IMR-90 (cell line): ENCODE measurements at regions not wholly inside any gene's neighbourhood (a gene's known extent, or its start where the extent isn't known, plus 50 kb on each side); places are given as distances from the start of the nearest gene placed in this dataset.

ENCODE experiments used
- ATAC-seq: fragments of 200-7000 bp; cut with Tn5 transposase; 2 replicates; pipeline ENCODE4 v1.9.1; 2020; ENCODE audit warnings: low read depth, mild to moderate bottlenecking, moderate library complexity
- BruUV-seq: library from RNA; stranded (reverse); fragments of 400-500 nt; replicated peaks from 2 replicates; lab custom pipeline; 2021; lab: Mats Ljungman, UMichigan
- CTCF ChIA-PET: fragments of 300-600 bp; formaldehyde crosslinking; extraction: SDS; loops from one replicate; lab custom pipeline; 2021; ENCODE audit warnings: antibody characterized with exemption; lab: Yijun Ruan, JAX
- POLR2A ChIA-PET: fragments of 300-600 bp; sonication (Branson Sonifier 250); formaldehyde crosslinking; loops from one replicate; lab custom pipeline; 2022; ENCODE audit warnings: antibody characterized with exemption; ENCODE audit not compliant: unreplicated experiment; lab: Charles Lee
- DNase-seq: peaks from one replicate; pipeline ENCODE4 v3.0.0; 2013
- H2AFZ ChIP-seq: replicated peaks from 2 replicates; pipeline ENCODE3; 2013; ENCODE audit warnings: low read length, mild to moderate bottlenecking; ENCODE audit not compliant: poor library complexity
- H2AK5ac ChIP-seq: 2 replicates; pipeline ENCODE4 v1.6.1; 2013; ENCODE audit warnings: low read depth, low read length, inconsistent platforms
- H2AK9ac ChIP-seq: replicated peaks from 2 replicates; pipeline ENCODE3; 2013; ENCODE audit warnings: mild to moderate bottlenecking, low read depth, low read length, moderate library complexity; ENCODE audit not compliant: poor library complexity
- H2BK120ac ChIP-seq: 2 replicates; pipeline ENCODE4 v1.6.1; 2013; ENCODE audit warnings: low read depth, low read length, inconsistent platforms
- H2BK15ac ChIP-seq: 3 replicates; pipeline ENCODE4 v1.6.1; 2013; ENCODE audit warnings: low read depth, low read length, inconsistent platforms
- H2BK20ac ChIP-seq: 2 replicates; pipeline ENCODE4 v1.6.1; 2013; ENCODE audit warnings: low read depth, mild to moderate bottlenecking, inconsistent platforms, low read length, moderate library complexity
- H2BK5ac ChIP-seq: 2 replicates; pipeline ENCODE4 v1.6.1; 2013; ENCODE audit warnings: mild to moderate bottlenecking, low read depth, low read length, inconsistent platforms; ENCODE audit not compliant: poor library complexity, severe bottlenecking
- H3K14ac ChIP-seq: replicated peaks from 2 replicates; pipeline ENCODE4 v1.6.1; 2013; ENCODE audit warnings: low read depth, low read length, inconsistent platforms
- H3K18ac ChIP-seq: 2 replicates; pipeline ENCODE4 v1.6.1; 2013; ENCODE audit warnings: low read depth, low read length, control low read depth
- H3K23ac ChIP-seq: 2 replicates; pipeline ENCODE4 v1.6.1; 2013; ENCODE audit warnings: low read depth, low read length, inconsistent platforms
- H3K27ac ChIP-seq: 2 replicates; pipeline ENCODE4 v1.5.1; 2013; ENCODE audit warnings: mild to moderate bottlenecking, control low read depth, low read length; ENCODE audit not compliant: insufficient read depth
- H3K27me3 ChIP-seq: 2 replicates; pipeline ENCODE4 v1.6.1; 2013; ENCODE audit warnings: low read length; ENCODE audit not compliant: control insufficient read depth, insufficient read depth
- H3K36me3 ChIP-seq: 2 replicates; pipeline ENCODE4 v1.6.1; 2013; ENCODE audit warnings: low read length, mixed read lengths; ENCODE audit not compliant: control insufficient read depth, insufficient read depth
- H3K4ac ChIP-seq: 2 replicates; pipeline ENCODE4 v1.6.1; 2013; ENCODE audit warnings: low read depth, low read length, inconsistent platforms
- H3K4me1 ChIP-seq: 2 replicates; pipeline ENCODE4 v1.6.1; 2013; ENCODE audit warnings: low read length, mixed read lengths; ENCODE audit not compliant: control insufficient read depth, insufficient read depth
- H3K4me2 ChIP-seq: 2 replicates; pipeline ENCODE4 v1.6.1; 2013; ENCODE audit warnings: low read depth, mild to moderate bottlenecking, control low read depth, low read length, moderate library complexity
- H3K4me3 ChIP-seq: 2 replicates; pipeline ENCODE4 v1.5.1; 2013; ENCODE audit warnings: low read depth, mild to moderate bottlenecking, control low read depth, low read length, moderate library complexity; ENCODE audit not compliant: insufficient read depth
- H3K56ac ChIP-seq: 2 replicates; pipeline ENCODE4 v1.6.1; 2013; ENCODE audit warnings: low read length, inconsistent platforms; ENCODE audit not compliant: insufficient read depth; ENCODE audit errors: extremely low read depth
- H3K79me1 ChIP-seq, 2 experiments: 2 replicates each; pipeline ENCODE4 v1.6.1; 2013; ENCODE audit warnings: low read length in 2 of 2, inconsistent platforms in 1 of 2, low read depth in 1 of 2
- H3K9ac ChIP-seq: 2 replicates; pipeline ENCODE4 v1.6.1; 2013; ENCODE audit warnings: low read depth, low read length, control low read depth
- H3K9me1 ChIP-seq: 2 replicates; pipeline ENCODE4 v1.6.1; 2013; ENCODE audit warnings: low read length, inconsistent platforms; ENCODE audit not compliant: insufficient read depth
- H3K9me3 ChIP-seq: 2 replicates; pipeline ENCODE4 v1.6.1; 2013; ENCODE audit warnings: low read length; ENCODE audit not compliant: control insufficient read depth, insufficient read depth
- H4K20me1 ChIP-seq: 2 replicates; pipeline ENCODE4 v1.6.1; 2013; ENCODE audit warnings: low read length, inconsistent platforms; ENCODE audit not compliant: insufficient read depth
- H4K5ac ChIP-seq: 2 replicates; pipeline ENCODE4 v1.6.1; 2013; ENCODE audit warnings: mild to moderate bottlenecking, low read depth, low read length, control low read depth
- H4K8ac ChIP-seq, 2 experiments: 2 replicates each; pipeline ENCODE4 v1.6.1; 2013; ENCODE audit warnings: low read depth in 2 of 2, low read length in 2 of 2, control low read depth in 1 of 2, inconsistent platforms in 1 of 2
- H4K91ac ChIP-seq: 2 replicates; pipeline ENCODE4 v1.6.1; 2013; ENCODE audit warnings: low read depth, low read length, inconsistent platforms; ENCODE audit not compliant: insufficient read depth
- BHLHE40 ChIP-seq: fragments of 150-350 bp; IDR thresholded peaks from 2 replicates; pipeline ENCODE4 v1.6.1; 2016; ENCODE audit warnings: mild to moderate bottlenecking, low read depth, low read length
- CEBPB ChIP-seq: IDR thresholded peaks from 2 replicates; pipeline ENCODE4 v1.6.1; 2012; ENCODE audit warnings: low read depth, low read length, improper control_type of control experiment
- CHD1 ChIP-seq: IDR thresholded peaks from 2 replicates; pipeline ENCODE4 v1.6.1; 2012; ENCODE audit warnings: low read depth, low read length, improper control_type of control experiment
- FOS ChIP-seq: fragments of 150-350 bp; IDR thresholded peaks from 2 replicates; pipeline ENCODE4 v1.6.1; 2016; ENCODE audit warnings: low read depth, low read length
- MAFK ChIP-seq: IDR thresholded peaks from 2 replicates; pipeline ENCODE4 v1.6.1; 2012; ENCODE audit warnings: low read depth, low read length, improper control_type of control experiment
- MAZ ChIP-seq: IDR thresholded peaks from 2 replicates; pipeline ENCODE4 v1.6.1; 2012; ENCODE audit warnings: low read depth, mild to moderate bottlenecking, low read length, improper control_type of control experiment, moderate library complexity, borderline replicate concordance
- MXI1 ChIP-seq: IDR thresholded peaks from 2 replicates; pipeline ENCODE4 v1.6.1; 2012; ENCODE audit warnings: low read depth, mild to moderate bottlenecking, low read length, moderate library complexity, borderline replicate concordance
- NFE2L2 ChIP-seq: fragments of 150-350 bp; IDR thresholded peaks from 2 replicates; pipeline ENCODE4 v1.6.1; 2016; ENCODE audit warnings: low read depth, mild to moderate bottlenecking, low read length
- POLR2A ChIP-seq: IDR thresholded peaks from 2 replicates; pipeline ENCODE4 v1.6.1; 2012; ENCODE audit warnings: mild to moderate bottlenecking, low read depth, low read length
- RAD21 ChIP-seq: IDR thresholded peaks from 2 replicates; pipeline ENCODE4 v1.6.1; 2012; ENCODE audit warnings: low read length, improper control_type of control experiment
- RCOR1 ChIP-seq: IDR thresholded peaks from 2 replicates; pipeline ENCODE4 v1.6.1; 2012; ENCODE audit warnings: mild to moderate bottlenecking, low read length, improper control_type of control experiment; ENCODE audit not compliant: insufficient replicate concordance
- RFX5 ChIP-seq: IDR thresholded peaks from 2 replicates; pipeline ENCODE4 v1.8.0; 2012; ENCODE audit warnings: low read depth, mild to moderate bottlenecking, low read length, moderate library complexity
- SMC3 ChIP-seq: fragments of 150-350 bp; IDR thresholded peaks from 2 replicates; pipeline ENCODE4 v1.6.1; 2016; ENCODE audit warnings: low read depth, mild to moderate bottlenecking, antibody characterized with exemption, low read length, moderate library complexity
- WGBS, 2 experiments: methylation state at CpG; one replicate each; pipeline versions ENCODE4 v1.1.5 to v1.1.7; 2013; ENCODE audit warnings: missing lambda C conversion rate in 2 of 2; ENCODE audit not compliant: insufficient read length in 1 of 2; ENCODE audit errors: extremely low coverage in 2 of 2; 5-methylcytosine and 5-hydroxymethylcytosine counted together
- dilution Hi-C: fragments of 300-500 bp; cut with HindIII; formaldehyde crosslinking; loops from one replicate; pipeline ENCODE4 v1.14.3; 2018; ENCODE audit warnings: low sequenced_read_pairs; ENCODE audit not compliant: unreplicated experiment
- in situ Hi-C: fragments of 300-500 bp; cut with MboI; formaldehyde crosslinking; loops from 3 replicates; pipeline ENCODE4 v1.14.3; 2019; ENCODE audit warnings: low sequenced_read_pairs, inconsistent platforms, mixed read lengths
- intact Hi-C: fragments of 100-400 bp; cut with micrococcal nuclease; formaldehyde crosslinking; loops from 2 replicates; pipeline ENCODE4 v1.10.0; 2022
- TF ChIP-seq, protein P1 (sequence below): fragments of 150-350 bp; IDR thresholded peaks from 2 replicates; pipeline ENCODE4 v1.6.1; 2017; ENCODE audit warnings: mild to moderate bottlenecking, antibody characterized with exemption, low read length, low read depth
- TF ChIP-seq, protein P2 (sequence below): conservative IDR thresholded peaks from 2 replicates; pipeline ENCODE4 v1.5.1; 2012; ENCODE audit warnings: mild to moderate bottlenecking, low read depth, low read length, improper control_type of control experiment
- TF ChIP-seq, protein P3 (sequence below): fragments of 150-350 bp; IDR thresholded peaks from 2 replicates; pipeline ENCODE4 v1.6.1; 2016; ENCODE audit warnings: low read depth, mild to moderate bottlenecking, low read length, moderate library complexity, borderline replicate concordance

DNA sequence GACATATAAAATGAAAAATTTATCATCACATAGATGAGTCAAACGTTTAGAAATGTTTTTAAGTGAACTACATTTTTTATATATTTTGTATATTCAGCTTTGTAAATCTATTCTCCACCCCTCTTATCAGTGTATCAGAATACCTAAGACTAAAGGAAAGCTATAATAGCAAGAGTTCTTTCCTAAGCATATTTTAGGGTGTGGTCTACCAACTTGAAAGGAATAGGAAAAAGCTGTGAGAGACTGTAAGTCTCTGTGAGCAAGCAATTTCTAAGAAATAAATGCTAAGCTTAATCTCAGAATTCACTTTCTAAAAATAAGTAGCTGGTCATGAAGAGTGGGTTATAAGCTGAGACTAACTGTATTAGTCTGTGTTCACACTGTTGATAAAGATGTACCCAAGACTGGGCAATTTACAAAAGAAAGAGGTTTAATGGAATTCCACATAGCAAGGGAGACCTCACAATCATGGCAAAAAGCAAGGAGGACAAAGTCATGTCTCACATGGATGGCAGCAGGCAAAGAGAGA, 175.4 kb upstream of the PREP start:
- Histone ChIP-seq H2BK5ac (no peak overlapping the region), H3K9me3 (no peaks in the 10 kb centered on the region), H4K8ac (no peak overlapping the region), H2BK20ac (no peak overlapping the region), H3K27ac (no peak overlapping the region), H4K5ac (no peak overlapping the region), H3K56ac (no peak overlapping the region), H3K9me1 (0 out of 2 replicates have a peak, but pooled peaks cover 2% of the 10 kb centered on the region), H2BK15ac (no peak overlapping the region), H4K91ac (no peak overlapping the region), H3K23ac (no peak overlapping the region), H4K20me1 (no peaks in the 10 kb centered on the region), H3K36me3 (no peaks in the 10 kb centered on the region), H3K4me3 (no peak overlapping the region), H3K18ac (no peak overlapping the region), H3K9ac (no peak overlapping the region), H2AFZ (no peak overlapping the region), H3K4ac (no peak overlapping the region), H3K14ac (no peak overlapping the region), H2AK9ac (no peak overlapping the region), H3K79me1 (no peaks in the 10 kb centered on the region), H3K4me2 (no peak overlapping the region), H3K4me1 (peaks cover 2% of the 10 kb centered on the region; the same call in 1 of the 2 replicates), H2BK120ac (no peak overlapping the region), H2AK5ac (no peak overlapping the region), H3K27me3 (peaks cover 2% of the 10 kb centered on the region; the same call in 1 of the 2 replicates)
- no peak for ATAC-seq
- ChIA-PET POLR2A (no interaction called here), CTCF (no interaction called here)
- in situ Hi-C loops (no loop called here), dilution Hi-C loops (no loop called here), intact Hi-C loops (no loop called here)
- BruUV-seq = no TSS peak
- WGBS, 2 experiments = no CpG with 5 or more reads among the region's 1 CpG
- no peak for DNase-seq
- TF ChIP-seq MAZ (no peak), BHLHE40 (no peak), SMC3 (no peak), NFE2L2 (no peak), FOS (no peak), RFX5 (no peak), CHD1 (no peak), MXI1 (no peak), CEBPB (no peak), MAFK (no peak), RAD21 (no peak), POLR2A (no peak), RCOR1 (no peak)
- TF ChIP-seq, protein P1, sequence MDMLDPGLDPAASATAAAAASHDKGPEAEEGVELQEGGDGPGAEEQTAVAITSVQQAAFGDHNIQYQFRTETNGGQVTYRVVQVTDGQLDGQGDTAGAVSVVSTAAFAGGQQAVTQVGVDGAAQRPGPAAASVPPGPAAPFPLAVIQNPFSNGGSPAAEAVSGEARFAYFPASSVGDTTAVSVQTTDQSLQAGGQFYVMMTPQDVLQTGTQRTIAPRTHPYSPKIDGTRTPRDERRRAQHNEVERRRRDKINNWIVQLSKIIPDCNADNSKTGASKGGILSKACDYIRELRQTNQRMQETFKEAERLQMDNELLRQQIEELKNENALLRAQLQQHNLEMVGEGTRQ = no peak
- TF ChIP-seq, protein P2, sequence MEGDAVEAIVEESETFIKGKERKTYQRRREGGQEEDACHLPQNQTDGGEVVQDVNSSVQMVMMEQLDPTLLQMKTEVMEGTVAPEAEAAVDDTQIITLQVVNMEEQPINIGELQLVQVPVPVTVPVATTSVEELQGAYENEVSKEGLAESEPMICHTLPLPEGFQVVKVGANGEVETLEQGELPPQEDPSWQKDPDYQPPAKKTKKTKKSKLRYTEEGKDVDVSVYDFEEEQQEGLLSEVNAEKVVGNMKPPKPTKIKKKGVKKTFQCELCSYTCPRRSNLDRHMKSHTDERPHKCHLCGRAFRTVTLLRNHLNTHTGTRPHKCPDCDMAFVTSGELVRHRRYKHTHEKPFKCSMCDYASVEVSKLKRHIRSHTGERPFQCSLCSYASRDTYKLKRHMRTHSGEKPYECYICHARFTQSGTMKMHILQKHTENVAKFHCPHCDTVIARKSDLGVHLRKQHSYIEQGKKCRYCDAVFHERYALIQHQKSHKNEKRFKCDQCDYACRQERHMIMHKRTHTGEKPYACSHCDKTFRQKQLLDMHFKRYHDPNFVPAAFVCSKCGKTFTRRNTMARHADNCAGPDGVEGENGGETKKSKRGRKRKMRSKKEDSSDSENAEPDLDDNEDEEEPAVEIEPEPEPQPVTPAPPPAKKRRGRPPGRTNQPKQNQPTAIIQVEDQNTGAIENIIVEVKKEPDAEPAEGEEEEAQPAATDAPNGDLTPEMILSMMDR = no peak
- TF ChIP-seq, protein P3, sequence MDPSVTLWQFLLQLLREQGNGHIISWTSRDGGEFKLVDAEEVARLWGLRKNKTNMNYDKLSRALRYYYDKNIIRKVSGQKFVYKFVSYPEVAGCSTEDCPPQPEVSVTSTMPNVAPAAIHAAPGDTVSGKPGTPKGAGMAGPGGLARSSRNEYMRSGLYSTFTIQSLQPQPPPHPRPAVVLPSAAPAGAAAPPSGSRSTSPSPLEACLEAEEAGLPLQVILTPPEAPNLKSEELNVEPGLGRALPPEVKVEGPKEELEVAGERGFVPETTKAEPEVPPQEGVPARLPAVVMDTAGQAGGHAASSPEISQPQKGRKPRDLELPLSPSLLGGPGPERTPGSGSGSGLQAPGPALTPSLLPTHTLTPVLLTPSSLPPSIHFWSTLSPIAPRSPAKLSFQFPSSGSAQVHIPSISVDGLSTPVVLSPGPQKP = no peak
